GM12872 (cell line): ENCODE measurements at regions not wholly inside any gene's neighbourhood (a gene's known extent, or its start where the extent isn't known, plus 50 kb on each side); places are given as distances from the start of the nearest gene placed in this dataset.

ENCODE experiments used
- CTCF ChIP-seq: IDR thresholded peaks from 3 replicates; pipeline ENCODE4 v1.5.1; 2011; ENCODE audit warnings: low read depth, mild to moderate bottlenecking, low read length, moderate library complexity; ENCODE audit not compliant: insufficient read depth

DNA sequence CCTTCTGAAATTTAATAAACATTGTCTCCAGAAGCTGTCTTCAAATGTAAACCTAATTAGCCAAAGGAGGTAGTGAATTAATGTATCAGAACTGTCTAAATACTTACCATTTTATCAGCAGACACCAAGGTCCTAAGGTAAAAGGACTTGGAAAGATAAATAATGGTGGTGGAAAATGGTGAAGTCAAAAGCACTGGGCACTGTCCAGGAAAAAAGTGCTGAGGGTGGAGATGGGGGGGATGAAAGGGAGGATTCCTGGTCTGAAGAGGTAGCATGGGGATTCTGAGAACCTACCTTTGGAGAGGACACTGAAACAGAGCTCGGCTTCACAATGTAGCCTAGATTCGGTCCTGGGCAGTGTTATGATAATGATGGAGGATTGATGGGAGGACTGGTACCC is 149.0 kb upstream of the DPH6 start:
- no peak for TF ChIP-seq CTCF

GRCh38 chr15:35696767-35697231 is 150.8 kb upstream of the DPH6 start:
- TF ChIP-seq CTCF = no peak

DNA sequence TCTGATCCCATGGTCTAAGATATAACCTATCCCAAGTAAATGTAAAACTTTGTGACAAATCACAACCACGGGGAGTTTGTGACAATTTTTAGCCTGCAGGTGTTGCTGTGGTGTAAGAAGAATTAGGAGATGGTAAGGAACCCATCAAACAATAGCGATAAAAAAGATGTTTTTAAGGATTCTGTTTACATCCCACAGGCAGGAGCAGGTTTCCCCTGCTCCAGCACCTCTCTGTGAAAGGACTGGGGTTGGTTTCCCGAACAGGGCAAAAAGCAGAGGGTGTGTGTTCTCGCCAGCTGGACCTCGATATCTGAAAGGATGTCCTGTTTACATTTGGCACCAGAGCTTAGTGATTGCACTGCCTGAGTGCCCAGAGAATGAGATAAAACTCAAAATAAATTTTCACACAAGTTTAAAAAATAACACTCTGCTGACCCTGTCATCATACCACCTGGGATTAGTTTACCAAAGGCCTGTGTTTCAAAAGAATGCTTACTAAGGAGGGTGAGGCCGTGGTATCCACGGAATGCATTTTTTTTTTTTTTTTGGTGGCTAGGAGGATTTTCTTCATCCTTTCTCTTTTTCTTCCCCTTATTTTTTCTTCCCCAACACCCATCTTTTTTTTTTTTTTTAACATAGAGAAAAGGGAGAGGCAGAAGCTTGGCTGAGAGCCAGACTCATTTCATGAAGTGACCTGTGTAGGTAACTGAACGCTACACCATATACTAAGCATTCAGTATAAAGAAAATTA is 151.8 kb upstream of the DPH6 start:
- TF ChIP-seq CTCF = no peak

DNA sequence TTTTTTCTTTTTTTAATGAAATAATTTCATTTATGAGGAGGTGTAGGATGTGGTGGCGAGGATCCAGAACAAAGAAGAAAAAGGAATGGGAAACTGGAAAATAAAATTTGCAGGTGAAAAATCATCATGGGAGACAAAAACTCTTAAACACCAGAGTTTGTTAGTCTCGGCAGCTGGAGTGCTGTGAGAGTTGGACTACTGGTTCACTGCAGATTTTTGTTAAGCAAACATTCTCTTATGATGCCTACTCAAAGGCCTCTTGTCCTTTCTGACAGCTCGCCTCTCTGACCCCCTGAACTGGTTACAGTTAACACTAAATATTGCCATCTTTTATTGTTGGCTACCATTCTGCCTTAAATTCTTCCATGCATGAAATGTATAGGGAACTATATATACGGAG is 152.4 kb upstream of the DPH6 start:
- TF ChIP-seq CTCF = no peak

- TF ChIP-seq CTCF = no peak
Measured at GRCh38 chr15:35698966-35699575, 153.1 kb upstream of the DPH6 start.

GRCh38 chr15:35701402-35702046 is 155.6 kb upstream of the DPH6 start:
- no peak for TF ChIP-seq CTCF

GRCh38 chr15:35702946-35703495 is 157.1 kb upstream of the DPH6 start:
- TF ChIP-seq CTCF = no peak
